Activated naive CD4-positive, alpha-beta T cell treated with anti-CD3 and anti-CD28 coated beads for 36 hours (primary cell): ENCODE measurements at regions not wholly inside any gene's neighbourhood (a gene's known extent, or its start where the extent isn't known, plus 50 kb on each side); places are given as distances from the start of the nearest gene placed in this dataset.

Experiments used
- CTCF ChIA-PET: fragments of 350-600 bp; sonication (Branson Sonifier 250); formaldehyde crosslinking; loops from one replicate; lab custom pipeline; 2021; ENCODE audit warnings: antibody characterized with exemption; lab: Charles Lee
- DNase-seq: peaks from one replicate; pipeline ENCODE4 v3.0.0-alpha.2; 2020
- H3K27ac Mint-ChIP-seq: one replicate; pipeline ENCODE4 v1.8.0; 2021; ENCODE audit warnings: mild to moderate bottlenecking, mixed read lengths
- H3K27me3 Mint-ChIP-seq: one replicate; pipeline ENCODE4 v1.8.0; 2021; ENCODE audit warnings: low read depth, mixed read lengths
- H3K36me3 Mint-ChIP-seq: one replicate; pipeline ENCODE4 v1.8.0; 2021; ENCODE audit warnings: low read depth, mixed read lengths
- H3K4me1 Mint-ChIP-seq: one replicate; pipeline ENCODE4 v1.8.0; 2021; ENCODE audit warnings: low read depth, mixed read lengths
- H3K4me3 Mint-ChIP-seq: one replicate; pipeline ENCODE4 v1.8.0; 2021; ENCODE audit warnings: mild to moderate bottlenecking, moderate library complexity, mixed read lengths
- H3K9me3 Mint-ChIP-seq: one replicate; pipeline ENCODE4 v1.8.0; 2021; ENCODE audit warnings: mixed read lengths
- intact Hi-C: fragments of 100-400 bp; cut with micrococcal nuclease; formaldehyde crosslinking; loops from one replicate; pipeline ENCODE4 v1.15.1; 2023

GRCh38 chr10:61151059-61151458 lies 207.1 kb upstream of the RHOBTB1 start:
- no peak for DNase-seq
- Mint-ChIP-seq H3K4me1 (no peaks in the 10 kb centered on the region), H3K27me3 (peaks cover 8% of the 10 kb centered on the region), H3K4me3 (no peak overlapping the region), H3K27ac (no peak overlapping the region), H3K36me3 (no peaks in the 10 kb centered on the region), H3K9me3 (no peaks in the 10 kb centered on the region)
- CTCF ChIA-PET: no interaction called here
- intact Hi-C loops: no loop called here

GRCh38 chr10:61148451-61148850 lies 204.5 kb upstream of the RHOBTB1 start:
- CTCF ChIA-PET: interaction anchor here (0.6 kb wide), 1 partner anchor 192 kb away, joined by 4 read pairs; no protein-coding TSS in a partner anchor
- H3K4me1 Mint-ChIP-seq: no peaks in the 10 kb centered on the region
- intact Hi-C loops: no loop called here
- no peak for DNase-seq
- H3K27ac Mint-ChIP-seq: no peak overlapping the region
- H3K36me3 Mint-ChIP-seq: no peaks in the 10 kb centered on the region
- peaks cover 6% of the 10 kb centered on the region for H3K27me3 Mint-ChIP-seq
- no peaks in the 10 kb centered on the region for H3K9me3 Mint-ChIP-seq
- H3K4me3 Mint-ChIP-seq: no peak overlapping the region

- CTCF ChIA-PET: interaction anchor here (0.9 kb wide), 1 partner anchor 892 kb away, joined by 3 read pairs; no protein-coding TSS in a partner anchor
- Mint-ChIP-seq H3K36me3 (no peaks in the 10 kb centered on the region), H3K27me3 (peaks cover 5% of the 10 kb centered on the region), H3K4me1 (no peaks in the 10 kb centered on the region), H3K4me3 (no peak overlapping the region), H3K27ac (no peak overlapping the region), H3K9me3 (no peaks in the 10 kb centered on the region)
- intact Hi-C loops: loop anchor here (5.0 kb wide), 2 partner anchors 326 to 449 kb away; no protein-coding TSS in a partner anchor
- no peak for DNase-seq
Measured at GRCh38 chr10:61142987-61143386, 199.0 kb upstream of the RHOBTB1 start.

- Mint-ChIP-seq H3K9me3 (no peaks in the 10 kb centered on the region), H3K27me3 (peaks cover 3% of the 10 kb centered on the region), H3K4me3 (no peak overlapping the region), H3K27ac (no peak overlapping the region), H3K4me1 (no peaks in the 10 kb centered on the region), H3K36me3 (no peaks in the 10 kb centered on the region)
- CTCF ChIA-PET: interaction anchor here (0.6 to 2.4 kb wide), 24 partner anchors 9 to 704 kb away, joined by 3 to 9 read pairs (median 3); no protein-coding TSS in a partner anchor
- DNase-seq: no peak
- intact Hi-C loops: loop anchor here (1.0 to 5.0 kb wide), 5 partner anchors 143 to 727 kb away; no protein-coding TSS in a partner anchor
Measured at GRCh38 chr10:61140765-61141392, 196.9 kb upstream of the RHOBTB1 start.

- Mint-ChIP-seq H3K4me1 (no peaks in the 10 kb centered on the region), H3K9me3 (no peaks in the 10 kb centered on the region), H3K27me3 (peaks cover 3% of the 10 kb centered on the region), H3K4me3 (no peak overlapping the region), H3K36me3 (no peaks in the 10 kb centered on the region), H3K27ac (no peak overlapping the region)
- CTCF ChIA-PET: no interaction called here
- no peak for DNase-seq
- intact Hi-C loops: no loop called here
Measured at GRCh38 chr10:61139592-61139953, 195.6 kb upstream of the RHOBTB1 start.

GRCh38 chr10:61138708-61139591 lies 195.0 kb upstream of the RHOBTB1 start:
- no peaks in the 10 kb centered on the region for H3K36me3 Mint-ChIP-seq
- intact Hi-C loops: no loop called here
- no peaks in the 10 kb centered on the region for H3K4me1 Mint-ChIP-seq
- no peak overlapping the region for H3K4me3 Mint-ChIP-seq
- no peak for DNase-seq
- CTCF ChIA-PET: no interaction called here
- H3K9me3 Mint-ChIP-seq: no peaks in the 10 kb centered on the region
- H3K27ac Mint-ChIP-seq: no peak overlapping the region
- H3K27me3 Mint-ChIP-seq: peaks cover 3% of the 10 kb centered on the region

- DNase-seq: no peak
- H3K36me3 Mint-ChIP-seq: no peaks in the 10 kb centered on the region
- no peaks in the 10 kb centered on the region for H3K4me1 Mint-ChIP-seq
- H3K9me3 Mint-ChIP-seq: no peaks in the 10 kb centered on the region
- no peak overlapping the region for H3K4me3 Mint-ChIP-seq
- H3K27ac Mint-ChIP-seq: no peak overlapping the region
- intact Hi-C loops: no loop called here
- CTCF ChIA-PET: no interaction called here
- H3K27me3 Mint-ChIP-seq: peaks cover 3% of the 10 kb centered on the region
Measured at GRCh38 chr10:61136139-61136538, 192.2 kb upstream of the RHOBTB1 start.

GRCh38 chr10:61135276-61135721 lies 191.3 kb upstream of the RHOBTB1 start:
- Mint-ChIP-seq H3K36me3 (no peaks in the 10 kb centered on the region), H3K4me3 (no peak overlapping the region), H3K27ac (no peak overlapping the region), H3K27me3 (peaks cover 2% of the 10 kb centered on the region), H3K9me3 (no peaks in the 10 kb centered on the region), H3K4me1 (no peaks in the 10 kb centered on the region)
- no peak for DNase-seq
- CTCF ChIA-PET: no interaction called here
- intact Hi-C loops: no loop called here

- Mint-ChIP-seq H3K4me3 (no peak overlapping the region), H3K36me3 (no peaks in the 10 kb centered on the region), H3K4me1 (peaks cover 2% of the 10 kb centered on the region), H3K9me3 (no peaks in the 10 kb centered on the region), H3K27ac (no peak overlapping the region), H3K27me3 (no peaks in the 10 kb centered on the region)
- no peak for DNase-seq
- intact Hi-C loops: no loop called here
- CTCF ChIA-PET: interaction anchor here (2.6 kb wide), 1 partner anchor 11 kb away, joined by 9 read pairs; no protein-coding TSS in a partner anchor
Measured at GRCh38 chr10:61130366-61130765, 186.4 kb upstream of the RHOBTB1 start.

GRCh38 chr10:61128196-61128595 lies 184.2 kb upstream of the RHOBTB1 start:
- H3K36me3 Mint-ChIP-seq: no peaks in the 10 kb centered on the region
- H3K4me3 Mint-ChIP-seq: no peak overlapping the region
- H3K4me1 Mint-ChIP-seq: peaks cover 2% of the 10 kb centered on the region
- no peak for DNase-seq
- H3K9me3 Mint-ChIP-seq: no peaks in the 10 kb centered on the region
- intact Hi-C loops: no loop called here
- peaks cover 1% of the 10 kb centered on the region for H3K27me3 Mint-ChIP-seq
- no peak overlapping the region for H3K27ac Mint-ChIP-seq
- CTCF ChIA-PET: interaction anchor here (0.6 kb wide), 1 partner anchor 11 kb away, joined by 3 read pairs; no protein-coding TSS in a partner anchor

- no peaks in the 10 kb centered on the region for H3K9me3 Mint-ChIP-seq
- no peak overlapping the region for H3K4me3 Mint-ChIP-seq
- no peak overlapping the region for H3K27ac Mint-ChIP-seq
- peaks cover 1% of the 10 kb centered on the region for H3K27me3 Mint-ChIP-seq
- H3K4me1 Mint-ChIP-seq: peaks cover 3% of the 10 kb centered on the region
- no peaks in the 10 kb centered on the region for H3K36me3 Mint-ChIP-seq
- intact Hi-C loops: no loop called here
- CTCF ChIA-PET: interaction anchor here (0.6 kb wide), 2 partner anchors 936 to 962 kb away, joined by 3 read pairs; no protein-coding TSS in a partner anchor
- no peak for DNase-seq
Measured at GRCh38 chr10:61125560-61126170, 181.7 kb upstream of the RHOBTB1 start.
